ENCODE measurements at regions not wholly inside any gene's neighbourhood (a gene's known extent, or its start where the extent isn't known, plus 50 kb on each side); places are given as distances from the start of the nearest gene placed in this dataset.

DNA sequence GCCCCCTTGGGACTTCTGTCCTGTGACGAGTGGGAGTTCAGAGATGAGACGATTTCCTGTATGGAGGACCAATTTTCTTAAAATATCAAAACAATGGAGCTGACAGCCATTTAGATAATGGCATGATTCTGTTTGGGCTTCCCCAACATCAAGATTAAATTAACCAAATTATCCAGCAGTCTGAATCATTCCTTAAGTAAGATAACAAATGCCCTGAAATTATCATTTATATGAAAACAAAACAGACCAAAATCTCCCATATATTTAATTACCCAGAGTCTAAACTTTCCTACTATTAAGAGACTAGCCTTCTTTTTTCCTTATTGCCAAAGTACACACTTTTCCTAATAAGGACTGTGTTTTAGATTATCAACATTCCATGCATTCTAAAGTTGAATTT lies 550.1 kb upstream of the PSMD7 start:
- no peak for DNase-seq (ENCODE audit: low spot score in 2 of 2)
- WGBS, 2 donors = 48 to 60% methylated on average over 2 of the region's 2 CpGs
- Histone ChIP-seq H3K27ac (no peak overlapping the region), H3K4me1 (no peaks in the 10 kb centered on the region), H3K36me3 (no peaks in the 10 kb centered on the region), H3K9me3 (no peaks in the 10 kb centered on the region), H3K27me3 (no peaks in the 10 kb centered on the region), H3K4me3 (no peak overlapping the region)
- TF ChIP-seq, protein P1, sequence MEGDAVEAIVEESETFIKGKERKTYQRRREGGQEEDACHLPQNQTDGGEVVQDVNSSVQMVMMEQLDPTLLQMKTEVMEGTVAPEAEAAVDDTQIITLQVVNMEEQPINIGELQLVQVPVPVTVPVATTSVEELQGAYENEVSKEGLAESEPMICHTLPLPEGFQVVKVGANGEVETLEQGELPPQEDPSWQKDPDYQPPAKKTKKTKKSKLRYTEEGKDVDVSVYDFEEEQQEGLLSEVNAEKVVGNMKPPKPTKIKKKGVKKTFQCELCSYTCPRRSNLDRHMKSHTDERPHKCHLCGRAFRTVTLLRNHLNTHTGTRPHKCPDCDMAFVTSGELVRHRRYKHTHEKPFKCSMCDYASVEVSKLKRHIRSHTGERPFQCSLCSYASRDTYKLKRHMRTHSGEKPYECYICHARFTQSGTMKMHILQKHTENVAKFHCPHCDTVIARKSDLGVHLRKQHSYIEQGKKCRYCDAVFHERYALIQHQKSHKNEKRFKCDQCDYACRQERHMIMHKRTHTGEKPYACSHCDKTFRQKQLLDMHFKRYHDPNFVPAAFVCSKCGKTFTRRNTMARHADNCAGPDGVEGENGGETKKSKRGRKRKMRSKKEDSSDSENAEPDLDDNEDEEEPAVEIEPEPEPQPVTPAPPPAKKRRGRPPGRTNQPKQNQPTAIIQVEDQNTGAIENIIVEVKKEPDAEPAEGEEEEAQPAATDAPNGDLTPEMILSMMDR (IDR thresholded peaks at IDR 0.05) = no peak
- TF ChIP-seq POLR2A (IDR thresholded peaks at IDR 0.05) = no peak
- TF ChIP-seq EP300 (IDR thresholded peaks at IDR 0.05) = no peak

- peaks cover 0 to 8% (median 0%) of the 10 kb centered on the region in 4 donors for H3K9me3 ChIP-seq
Observed at GRCh38 chr16:73743665-73744496, 552.7 kb upstream of the PSMD7 start.

DNA sequence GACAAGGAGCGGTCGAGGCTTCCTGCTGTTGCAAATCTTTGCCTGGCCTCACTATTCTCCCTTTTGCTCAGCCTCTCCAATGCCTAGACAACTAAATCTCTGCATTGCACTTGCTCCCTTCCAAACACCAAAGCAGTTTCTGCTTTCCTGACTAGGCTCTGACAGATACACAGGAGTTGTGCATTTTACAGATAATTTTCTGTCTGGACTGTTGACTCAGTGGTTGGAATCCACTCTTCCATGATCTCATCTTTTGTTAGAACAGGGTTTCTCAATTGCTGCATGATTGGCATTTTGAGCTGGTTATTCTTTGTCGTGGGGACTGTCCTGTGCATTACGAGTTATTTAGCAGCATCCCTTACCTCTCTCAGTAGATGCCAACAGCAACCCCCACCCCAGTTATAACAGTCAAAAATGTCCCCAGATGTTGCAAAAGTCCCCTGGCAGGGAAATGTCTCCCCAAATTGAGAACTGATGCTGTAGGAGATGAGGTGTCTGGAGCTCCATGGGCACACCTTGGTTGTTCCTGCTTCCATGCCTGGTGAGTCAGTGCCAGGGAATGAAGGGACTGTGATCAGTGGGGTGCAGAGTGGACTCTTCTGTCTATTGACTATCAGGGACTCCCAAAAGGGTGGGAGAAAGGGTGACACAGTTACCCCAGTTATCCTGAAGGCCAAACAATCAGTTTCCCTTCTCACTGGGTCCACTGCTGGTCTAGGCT lies 557.4 kb upstream of the PSMD7 start:
- TF ChIP-seq, protein P1 (IDR thresholded peaks at IDR 0.05) = no peak
- TF ChIP-seq EP300 (IDR thresholded peaks at IDR 0.05) (no peak), POLR2A (IDR thresholded peaks at IDR 0.05) (no peak)
- Histone ChIP-seq H3K4me1 (no peaks in the 10 kb centered on the region), H3K4me3 (no peak overlapping the region), H3K27me3 (no peaks in the 10 kb centered on the region), H3K27ac (no peak overlapping the region), H3K9me3 (peaks cover 0 to 8% (median 0%) of the 10 kb centered on the region in 4 donors), H3K36me3 (no peaks in the 10 kb centered on the region)
- DNase-seq (ENCODE audit: low spot score in 2 of 2) = no peak
- WGBS, 2 donors = 90 to 91% methylated on average over 4 of the region's 4 CpGs

More at GRCh38 chr16:73743665-73744496, 552.7 kb upstream of the PSMD7 start:
- 69 to 73% methylated on average over 11 of the region's 11 CpGs for WGBS, 2 donors
- no peaks in the 10 kb centered on the region for H3K4me1 ChIP-seq
- no peak overlapping the region for H3K4me3 ChIP-seq
- H3K27me3 ChIP-seq = no peaks in the 10 kb centered on the region
- TF ChIP-seq POLR2A (IDR thresholded peaks at IDR 0.05) = no peak
- TF ChIP-seq, protein P1 (IDR thresholded peaks at IDR 0.05) = no peak
- no peak for TF ChIP-seq EP300 (IDR thresholded peaks at IDR 0.05)
- no peaks in the 10 kb centered on the region for H3K36me3 ChIP-seq
- DNase-seq (ENCODE audit: low spot score in 2 of 2) = no peak
- no peak overlapping the region for H3K27ac ChIP-seq

DNA sequence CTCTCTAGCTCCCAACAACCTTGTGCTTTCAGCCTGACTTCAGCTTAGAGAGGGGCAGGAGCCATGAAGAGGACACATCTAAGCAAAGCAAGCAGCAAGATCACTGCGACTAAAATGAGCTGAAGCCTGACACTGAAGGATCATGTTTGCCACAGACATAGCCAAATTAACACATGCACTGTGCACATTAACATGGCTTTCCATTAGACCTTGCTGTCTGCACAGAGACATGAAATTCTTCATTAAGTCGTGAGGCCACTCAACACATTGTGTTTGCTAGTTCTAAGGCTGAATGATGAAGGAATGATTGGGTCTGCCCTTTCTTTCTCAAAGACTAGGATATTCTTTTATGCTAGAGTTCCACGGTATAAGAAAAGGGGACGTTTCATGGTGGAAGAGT lies 558.3 kb upstream of the PSMD7 start:
- Histone ChIP-seq H3K36me3 (no peaks in the 10 kb centered on the region), H3K4me3 (no peak overlapping the region), H3K27me3 (no peaks in the 10 kb centered on the region), H3K27ac (no peak overlapping the region), H3K4me1 (no peaks in the 10 kb centered on the region), H3K9me3 (peaks cover 0 to 15% (median 0%) of the 10 kb centered on the region in 4 donors)
- WGBS, 2 donors = 56 to 70% methylated on average over 4 of the region's 4 CpGs
- no peak for DNase-seq (ENCODE audit: low spot score in 2 of 2)
- TF ChIP-seq EP300 (IDR thresholded peaks at IDR 0.05) = no peak
- TF ChIP-seq, protein P1 (IDR thresholded peaks at IDR 0.05) = no peak
- TF ChIP-seq POLR2A (IDR thresholded peaks at IDR 0.05) = no peak

DNA sequence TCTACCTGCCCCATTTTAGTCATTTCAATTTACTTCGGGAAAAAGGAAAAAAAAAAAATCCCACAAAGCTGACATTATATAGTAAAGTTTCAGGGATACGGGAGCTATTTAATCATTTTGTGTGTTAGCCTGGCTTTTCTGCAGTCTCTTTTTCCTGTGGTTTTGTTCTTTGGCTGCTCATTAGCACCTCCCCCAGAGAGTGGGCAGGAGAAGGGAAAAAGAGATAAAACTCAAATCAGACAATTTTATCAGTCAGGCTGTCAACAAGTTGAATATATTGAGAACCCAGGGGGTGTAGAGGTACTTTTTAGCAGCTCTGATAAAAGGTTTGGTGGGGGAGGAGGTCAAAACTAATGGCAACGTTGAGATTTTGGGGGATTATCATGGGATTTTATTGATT lies 559.0 kb upstream of the PSMD7 start:
- TF ChIP-seq, protein P1 (IDR thresholded peaks at IDR 0.05) = no peak
- TF ChIP-seq EP300 (IDR thresholded peaks at IDR 0.05) (no peak), POLR2A (IDR thresholded peaks at IDR 0.05) (no peak)

More for the DNA sequence above, 559.0 kb upstream of the PSMD7 start:
- 47 to 48% methylated on average over 3 of the region's 3 CpGs for WGBS, 2 donors
- DNase-seq (ENCODE audit: low spot score in 2 of 2) = no peak
- no peak overlapping the region for H3K4me3 ChIP-seq
- H3K36me3 ChIP-seq = no peaks in the 10 kb centered on the region
- peaks cover 0 to 15% (median 0%) of the 10 kb centered on the region in 4 donors for H3K9me3 ChIP-seq
- no peaks in the 10 kb centered on the region for H3K27me3 ChIP-seq
- H3K27ac ChIP-seq = no peak overlapping the region
- H3K4me1 ChIP-seq = no peaks in the 10 kb centered on the region

Measured in tibial nerve (tissue), 4 donors.